Karpas-422 (cell line): ENCODE measurements at regions not wholly inside any gene's neighbourhood (a gene's known extent, or its start where the extent isn't known, plus 50 kb on each side); places are given as distances from the start of the nearest gene placed in this dataset.

Experiments
- DNase-seq: peaks from one replicate; pipeline ENCODE4 v3.0.0-alpha.2; 2015
- H2AFZ ChIP-seq: fragments of 200-600 bp; sonication (generic); 2 replicates; pipeline ENCODE4 v1.6.1; 2014; ENCODE audit warnings: antibody characterized with exemption, low read length, mixed read lengths
- H3K27ac ChIP-seq: fragments of 200-600 bp; sonication (generic); 2 replicates; pipeline ENCODE4 v1.5.1; 2014; ENCODE audit warnings: mild to moderate bottlenecking, low read length, moderate library complexity
- H3K27me3 ChIP-seq: fragments of 200-600 bp; sonication (generic); 2 replicates; pipeline ENCODE4 v1.6.1; 2014; ENCODE audit warnings: low read length, mixed read lengths
- H3K36me3 ChIP-seq: fragments of 200-600 bp; sonication (generic); 2 replicates; pipeline ENCODE4 v1.6.1; 2014; ENCODE audit warnings: low read length, mixed read lengths; ENCODE audit not compliant: insufficient read depth
- H3K4me1 ChIP-seq: fragments of 200-600 bp; sonication (generic); 2 replicates; pipeline ENCODE4 v1.6.1; 2014; ENCODE audit warnings: mild to moderate bottlenecking, low read length, mixed read lengths
- H3K4me2 ChIP-seq: fragments of 200-600 bp; sonication (generic); 2 replicates; pipeline ENCODE4 v1.6.1; 2014; ENCODE audit warnings: low read length, low read depth, mild to moderate bottlenecking; ENCODE audit not compliant: poor library complexity, severe bottlenecking
- H3K4me3 ChIP-seq: fragments of 200-600 bp; sonication (generic); 2 replicates; pipeline ENCODE4 v1.5.1; 2014; ENCODE audit warnings: mild to moderate bottlenecking, antibody characterized with exemption, low read length, mixed read lengths
- H3K79me2 ChIP-seq: fragments of 200-600 bp; sonication (generic); 2 replicates; pipeline ENCODE4 v1.6.1; 2014; ENCODE audit warnings: mild to moderate bottlenecking, low read length, mixed read lengths
- H3K9ac ChIP-seq: fragments of 200-600 bp; sonication (generic); 2 replicates; pipeline ENCODE4 v1.6.0; 2014; ENCODE audit warnings: low read length
- H3K9me2 ChIP-seq: fragments of 200-600 bp; sonication (generic), shearing (Covaris generic); replicated peaks from 2 replicates; pipeline ENCODE4 v1.6.0; 2014; ENCODE audit warnings: mild to moderate bottlenecking, low read length, moderate library complexity; ENCODE audit not compliant: insufficient read depth
- H3K9me3 ChIP-seq: fragments of 300-700, 200-600 bp; sonication (generic); 2 replicates; pipeline ENCODE4 v1.6.1; 2014; ENCODE audit warnings: low read length, mixed read lengths
- H4K20me1 ChIP-seq: fragments of 200-600 bp; sonication (generic); 2 replicates; pipeline ENCODE4 v1.6.1; 2014; ENCODE audit warnings: mild to moderate bottlenecking, antibody characterized with exemption, low read length, low read depth; ENCODE audit not compliant: insufficient read depth

- Histone ChIP-seq H3K9me2 (no peaks in the 10 kb centered on the region), H3K4me3 (no peak overlapping the region), H3K27me3 (no peaks in the 10 kb centered on the region), H2AFZ (no peak overlapping the region), H3K36me3 (no peaks in the 10 kb centered on the region), H3K4me2 (no peak overlapping the region), H3K79me2 (no peaks in the 10 kb centered on the region), H4K20me1 (no peaks in the 10 kb centered on the region), H3K9ac (no peak overlapping the region), H3K4me1 (no peaks in the 10 kb centered on the region), H3K27ac (no peak overlapping the region), H3K9me3 (peaks cover 23% of the 10 kb centered on the region)
- no peak for DNase-seq
These were observed 1603.5 kb downstream of the SI start for GRCh38 chr3:163474766-163475165.

- Histone ChIP-seq H3K36me3 (no peaks in the 10 kb centered on the region), H3K9ac (no peak overlapping the region), H2AFZ (no peak overlapping the region), H3K9me2 (no peaks in the 10 kb centered on the region), H4K20me1 (no peaks in the 10 kb centered on the region), H3K4me1 (no peaks in the 10 kb centered on the region), H3K27ac (no peak overlapping the region), H3K79me2 (no peaks in the 10 kb centered on the region), H3K4me3 (no peak overlapping the region), H3K9me3 (peaks cover 12% of the 10 kb centered on the region; the same call in 1 of the 2 replicates), H3K27me3 (no peaks in the 10 kb centered on the region), H3K4me2 (no peak overlapping the region)
- no peak for DNase-seq
These were observed 1609.6 kb downstream of the SI start for GRCh38 chr3:163468531-163469335.

DNA sequence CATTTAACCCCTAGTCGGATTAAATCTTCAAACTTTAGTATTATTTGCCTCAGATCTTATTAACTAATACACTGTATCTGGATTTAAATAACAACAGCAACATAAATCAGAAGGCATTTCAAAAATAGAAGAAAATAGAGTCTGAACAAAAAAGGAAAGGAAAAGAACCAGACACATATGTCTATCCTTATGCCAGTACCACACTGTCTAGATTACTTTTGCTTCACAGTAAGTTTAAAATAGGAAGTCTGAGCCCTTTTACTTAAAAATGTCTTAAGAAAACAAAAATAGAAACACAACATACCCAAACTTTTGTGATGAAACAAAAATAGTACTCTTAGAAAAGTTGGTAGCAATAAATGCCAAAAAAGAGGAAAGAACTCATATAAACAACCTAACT lies 1615.8 kb downstream of the SI start:
- H3K27ac ChIP-seq: no peak overlapping the region
- no peak overlapping the region for H2AFZ ChIP-seq
- H3K4me3 ChIP-seq: no peak overlapping the region
- H4K20me1 ChIP-seq: no peaks in the 10 kb centered on the region
- peaks cover 9% of the 10 kb centered on the region; the same call in 1 of the 2 replicates for H3K9me3 ChIP-seq
- no peaks in the 10 kb centered on the region for H3K27me3 ChIP-seq
- H3K36me3 ChIP-seq: no peaks in the 10 kb centered on the region
- no peaks in the 10 kb centered on the region for H3K79me2 ChIP-seq
- H3K9me2 ChIP-seq: no peaks in the 10 kb centered on the region
- H3K4me1 ChIP-seq: no peaks in the 10 kb centered on the region
- H3K4me2 ChIP-seq: no peak overlapping the region
- DNase-seq: no peak
- no peak overlapping the region for H3K9ac ChIP-seq

DNA sequence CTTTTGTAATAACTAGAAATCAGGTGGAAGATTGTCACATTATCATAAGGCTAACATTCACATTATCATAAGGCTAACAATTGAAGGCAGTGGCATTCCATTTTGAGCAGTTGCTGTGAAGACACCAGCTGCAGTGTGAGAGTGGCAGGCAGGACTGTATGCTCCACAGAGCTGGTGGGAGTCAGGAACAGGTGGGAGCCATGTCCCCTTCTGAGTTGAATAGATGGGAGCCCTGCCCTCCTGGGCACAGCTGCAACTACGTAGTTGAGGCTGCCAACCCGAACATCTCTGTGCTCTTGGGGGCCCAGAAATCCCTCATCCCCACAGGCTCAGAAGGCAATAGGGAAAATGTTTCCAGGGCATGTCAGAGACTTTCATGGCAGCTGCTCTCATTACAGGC lies 1627.6 kb downstream of the SI start:
- Histone ChIP-seq H3K4me3 (no peak overlapping the region), H3K9me2 (no peaks in the 10 kb centered on the region), H3K9ac (no peak overlapping the region), H3K4me1 (no peaks in the 10 kb centered on the region), H3K79me2 (no peaks in the 10 kb centered on the region), H3K27me3 (no peaks in the 10 kb centered on the region), H3K4me2 (no peak overlapping the region), H4K20me1 (no peaks in the 10 kb centered on the region), H3K9me3 (peaks cover 3% of the 10 kb centered on the region; the same call in 1 of the 2 replicates), H3K27ac (no peak overlapping the region), H2AFZ (no peak overlapping the region), H3K36me3 (no peaks in the 10 kb centered on the region)
- DNase-seq: no peak

DNA sequence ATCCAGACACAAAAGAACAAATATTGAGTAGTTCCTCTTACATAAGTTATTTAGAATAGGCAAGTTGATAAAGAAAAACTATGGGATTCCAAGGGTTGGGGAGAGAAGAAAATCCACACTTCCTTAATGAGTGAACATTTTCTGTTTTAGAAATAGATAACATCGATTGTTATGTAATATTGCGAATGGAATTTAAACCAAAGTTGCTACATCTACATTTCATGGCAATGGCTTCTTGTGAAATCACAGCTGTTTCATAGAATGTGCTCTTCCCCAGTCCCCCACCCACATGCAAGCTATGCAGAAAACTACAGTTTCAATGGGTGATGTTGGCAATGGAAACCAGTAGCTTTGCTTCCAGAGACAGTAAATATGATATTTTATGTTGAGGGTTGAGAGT lies 1639.5 kb downstream of the SI start:
- Histone ChIP-seq H3K79me2 (no peaks in the 10 kb centered on the region), H3K4me3 (no peak overlapping the region), H3K27ac (no peak overlapping the region), H3K36me3 (no peaks in the 10 kb centered on the region), H3K9me3 (no peaks in the 10 kb centered on the region; the same call in none of the 2 replicates), H4K20me1 (no peaks in the 10 kb centered on the region), H3K27me3 (no peaks in the 10 kb centered on the region), H3K4me2 (no peak overlapping the region), H3K9ac (no peak overlapping the region), H3K9me2 (no peaks in the 10 kb centered on the region), H2AFZ (no peak overlapping the region), H3K4me1 (no peaks in the 10 kb centered on the region)
- DNase-seq: no peak

DNA sequence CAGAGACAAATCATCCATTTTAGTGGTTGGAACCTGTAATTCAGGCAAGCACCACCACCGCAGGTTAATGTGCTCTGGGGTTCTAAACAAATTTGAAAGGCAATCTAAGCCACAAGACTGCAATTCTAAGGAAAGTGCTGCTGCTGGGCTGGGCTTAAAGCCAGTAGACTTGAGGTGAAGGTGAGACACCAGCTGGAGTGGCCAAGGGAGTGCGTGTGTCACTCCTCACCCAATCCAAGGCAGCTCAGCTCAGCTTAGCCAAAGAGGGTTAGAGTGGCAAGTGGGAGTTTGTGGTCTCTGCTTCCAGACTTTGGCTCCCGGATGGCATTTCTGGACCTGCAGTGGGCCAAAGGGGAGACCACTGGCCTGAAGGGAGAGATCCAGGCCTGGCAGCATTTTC lies 1655.6 kb downstream of the SI start:
- Histone ChIP-seq H3K79me2 (no peaks in the 10 kb centered on the region), H3K27ac (no peak overlapping the region), H3K9me3 (peaks cover 7% of the 10 kb centered on the region), H3K36me3 (no peaks in the 10 kb centered on the region), H3K9ac (no peak overlapping the region), H3K4me1 (no peaks in the 10 kb centered on the region), H3K9me2 (no peaks in the 10 kb centered on the region), H3K4me3 (no peak overlapping the region), H3K27me3 (no peaks in the 10 kb centered on the region), H4K20me1 (no peaks in the 10 kb centered on the region), H2AFZ (no peak overlapping the region), H3K4me2 (no peak overlapping the region)
- DNase-seq: no peak

DNA sequence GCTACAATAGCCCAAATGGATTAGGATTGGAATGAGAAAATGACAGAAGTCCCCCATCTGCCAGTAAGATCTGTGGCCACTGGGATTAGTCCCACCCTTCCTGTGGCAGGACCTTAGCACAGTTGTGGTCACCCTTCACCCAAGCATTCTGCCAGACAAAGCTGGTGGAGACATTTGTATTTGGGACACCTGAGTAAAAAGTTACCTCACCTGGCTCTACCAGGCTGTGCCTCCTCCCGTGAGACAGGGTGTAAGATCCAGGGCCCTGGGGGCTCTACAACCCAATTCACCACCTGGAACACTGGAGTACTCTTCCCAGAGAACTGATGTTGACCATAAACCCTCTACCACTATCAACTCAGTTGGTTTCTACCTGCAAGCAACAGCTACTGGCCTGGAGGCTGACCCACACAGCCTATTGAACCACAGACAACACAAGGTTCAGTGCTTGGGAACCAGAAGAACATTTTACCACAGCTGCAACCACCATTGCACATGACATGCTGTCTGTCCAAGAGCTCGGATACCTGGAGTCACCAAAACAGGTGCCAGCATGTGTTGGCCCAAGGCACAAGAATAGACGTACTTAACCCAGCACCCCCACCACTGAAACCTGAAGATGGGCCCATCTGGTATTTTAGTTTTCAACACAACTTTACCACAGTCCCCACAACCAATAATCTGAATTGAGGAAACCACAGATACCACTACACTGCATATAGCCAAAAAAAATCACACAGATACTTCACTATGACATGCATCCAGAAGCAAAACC lies 1686.7 kb downstream of the SI start:
- H2AFZ ChIP-seq: no peak overlapping the region
- no peak overlapping the region for H3K27ac ChIP-seq
- H3K36me3 ChIP-seq: no peaks in the 10 kb centered on the region
- no peaks in the 10 kb centered on the region for H3K9me2 ChIP-seq
- H3K4me2 ChIP-seq: no peak overlapping the region
- no peak for DNase-seq
- peaks cover 30% of the 10 kb centered on the region for H3K9me3 ChIP-seq
- no peaks in the 10 kb centered on the region for H3K79me2 ChIP-seq
- H3K27me3 ChIP-seq: no peaks in the 10 kb centered on the region
- no peaks in the 10 kb centered on the region for H4K20me1 ChIP-seq
- no peak overlapping the region for H3K9ac ChIP-seq
- no peak overlapping the region for H3K4me3 ChIP-seq
- H3K4me1 ChIP-seq: no peaks in the 10 kb centered on the region

- Histone ChIP-seq H4K20me1 (no peaks in the 10 kb centered on the region), H3K27me3 (no peaks in the 10 kb centered on the region), H3K9me3 (peaks cover 20% of the 10 kb centered on the region), H3K4me2 (no peak overlapping the region), H3K4me1 (no peaks in the 10 kb centered on the region), H3K4me3 (no peak overlapping the region), H3K36me3 (no peaks in the 10 kb centered on the region), H3K27ac (no peak overlapping the region), H3K9ac (no peak overlapping the region), H2AFZ (no peak overlapping the region), H3K79me2 (no peaks in the 10 kb centered on the region), H3K9me2 (no peaks in the 10 kb centered on the region)
- DNase-seq: no peak
These were observed 1693.9 kb downstream of the SI start for GRCh38 chr3:163384383-163384782.
